ENCODE measurements at regions not wholly inside any gene's neighbourhood (a gene's known extent, or its start where the extent isn't known, plus 50 kb on each side); places are given as distances from the start of the nearest gene placed in this dataset.

DNA sequence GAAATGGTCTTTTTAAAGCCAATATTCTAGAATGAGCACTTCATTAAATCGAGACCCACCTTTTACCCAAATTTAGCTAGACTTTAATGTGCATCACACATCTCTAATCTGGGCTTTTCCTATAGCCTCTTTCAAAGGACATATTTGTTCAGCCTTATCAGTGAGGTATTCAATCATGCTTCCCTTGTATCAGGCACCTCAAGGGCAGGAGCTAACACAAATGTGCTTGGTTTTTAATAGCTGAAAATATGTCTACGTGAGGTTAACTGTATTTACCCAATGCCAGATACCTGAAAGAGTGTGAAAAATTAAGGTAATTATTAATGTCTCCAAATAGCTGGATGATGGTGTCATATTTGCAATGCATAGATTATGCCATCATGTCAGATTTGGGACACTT, 203.9 kb downstream of the SNX10 start:
- peaks cover 0 to 4% (median 0%) of the 10 kb centered on the region in 5 donors for H3K36me3 ChIP-seq (ENCODE audit: control insufficient read depth in 5 of 5, insufficient read depth in 5 of 5, low read length in 5 of 5)
- no peak overlapping the region for H3K27ac ChIP-seq (ENCODE audit: low read depth, low read length)
- peaks cover 0 to 5% (median 0%) of the 10 kb centered on the region in 5 donors for H3K9me3 ChIP-seq (ENCODE audit: control insufficient read depth in 5 of 5, low read length in 5 of 5)
- no peak overlapping the region for H3K9ac ChIP-seq (ENCODE audit: low read length in 5 of 5)
- H3K4me3 ChIP-seq (ENCODE audit: low read depth in 1 of 5, low read length in 5 of 5): no peak overlapping the region
- peaks cover 0 to 3% (median 0%) of the 10 kb centered on the region in 5 donors for H3K4me1 ChIP-seq (ENCODE audit: control insufficient read depth in 5 of 5, insufficient read depth in 5 of 5, low read length in 5 of 5)
- H3K27me3 ChIP-seq (ENCODE audit: control insufficient read depth in 5 of 5, insufficient read depth in 4 of 5, low read length in 5 of 5): peaks cover 0 to 3% (median 0%) of the 10 kb centered on the region in 5 donors

DNA sequence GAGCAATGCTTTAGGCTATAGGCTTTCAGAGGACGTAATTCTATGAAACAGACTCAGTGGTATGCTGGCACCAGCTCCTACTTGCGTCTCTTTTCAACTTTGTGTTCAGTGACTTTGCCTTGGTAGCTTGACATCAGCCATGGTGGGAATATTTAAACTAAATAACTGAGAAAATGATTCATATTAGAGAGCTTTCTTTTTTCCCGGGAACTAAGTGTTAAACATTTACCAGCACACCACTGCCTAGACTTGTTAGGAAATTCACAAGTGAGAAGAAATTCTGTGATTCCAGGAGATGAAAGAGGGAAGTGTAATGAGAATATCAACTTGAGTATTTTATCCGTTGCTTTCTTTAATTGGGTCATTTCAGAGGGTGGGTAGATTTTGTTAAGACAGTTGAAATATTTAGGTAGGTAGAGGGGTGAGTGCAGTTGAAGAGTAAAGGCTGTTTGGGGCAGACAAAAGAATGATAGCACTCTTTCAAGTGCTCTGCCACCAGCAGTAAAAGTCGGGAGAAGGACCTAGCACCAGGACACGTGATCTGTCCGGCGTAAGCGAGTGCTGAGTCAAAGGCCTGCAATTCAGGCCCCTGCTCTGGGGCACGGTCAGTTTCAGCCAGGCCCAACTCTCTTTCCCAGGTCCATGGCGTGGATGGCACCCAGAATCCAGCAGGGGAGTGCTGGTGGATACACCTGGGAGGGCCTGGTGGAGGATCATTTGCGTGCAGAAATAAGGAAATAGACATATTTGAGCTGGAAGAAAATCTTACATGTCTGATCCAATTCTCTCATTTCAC, 206.3 kb downstream of the SNX10 start:
- Histone ChIP-seq H3K9me3 (ENCODE audit: control insufficient read depth in 5 of 5, low read length in 5 of 5) (peaks cover 0 to 5% (median 0%) of the 10 kb centered on the region in 5 donors), H3K4me1 (ENCODE audit: control insufficient read depth in 5 of 5, insufficient read depth in 5 of 5, low read length in 5 of 5) (no peaks in the 10 kb centered on the region), H3K9ac (ENCODE audit: low read length in 5 of 5) (no peak overlapping the region), H3K27ac (ENCODE audit: low read depth, low read length) (no peak overlapping the region), H3K4me3 (ENCODE audit: low read depth in 1 of 5, low read length in 5 of 5) (no peak overlapping the region), H3K36me3 (ENCODE audit: control insufficient read depth in 5 of 5, insufficient read depth in 5 of 5, low read length in 5 of 5) (peaks cover 0 to 4% (median 0%) of the 10 kb centered on the region in 5 donors), H3K27me3 (ENCODE audit: control insufficient read depth in 5 of 5, insufficient read depth in 4 of 5, low read length in 5 of 5) (no peaks in the 10 kb centered on the region)

GRCh38 chr7:26499315-26499897, 207.7 kb downstream of the SNX10 start:
- no peaks in the 10 kb centered on the region for H3K4me1 ChIP-seq (ENCODE audit: control insufficient read depth in 5 of 5, insufficient read depth in 5 of 5, low read length in 5 of 5)
- no peak overlapping the region for H3K4me3 ChIP-seq (ENCODE audit: low read depth in 1 of 5, low read length in 5 of 5)
- H3K9ac ChIP-seq (ENCODE audit: low read length in 5 of 5): no peak overlapping the region
- H3K27ac ChIP-seq (ENCODE audit: low read depth, low read length): no peak overlapping the region
- H3K36me3 ChIP-seq (ENCODE audit: control insufficient read depth in 5 of 5, insufficient read depth in 5 of 5, low read length in 5 of 5): no peaks in the 10 kb centered on the region
- H3K27me3 ChIP-seq (ENCODE audit: control insufficient read depth in 5 of 5, insufficient read depth in 4 of 5, low read length in 5 of 5): no peaks in the 10 kb centered on the region
- peaks cover 0 to 5% (median 0%) of the 10 kb centered on the region in 5 donors for H3K9me3 ChIP-seq (ENCODE audit: control insufficient read depth in 5 of 5, low read length in 5 of 5)

DNA sequence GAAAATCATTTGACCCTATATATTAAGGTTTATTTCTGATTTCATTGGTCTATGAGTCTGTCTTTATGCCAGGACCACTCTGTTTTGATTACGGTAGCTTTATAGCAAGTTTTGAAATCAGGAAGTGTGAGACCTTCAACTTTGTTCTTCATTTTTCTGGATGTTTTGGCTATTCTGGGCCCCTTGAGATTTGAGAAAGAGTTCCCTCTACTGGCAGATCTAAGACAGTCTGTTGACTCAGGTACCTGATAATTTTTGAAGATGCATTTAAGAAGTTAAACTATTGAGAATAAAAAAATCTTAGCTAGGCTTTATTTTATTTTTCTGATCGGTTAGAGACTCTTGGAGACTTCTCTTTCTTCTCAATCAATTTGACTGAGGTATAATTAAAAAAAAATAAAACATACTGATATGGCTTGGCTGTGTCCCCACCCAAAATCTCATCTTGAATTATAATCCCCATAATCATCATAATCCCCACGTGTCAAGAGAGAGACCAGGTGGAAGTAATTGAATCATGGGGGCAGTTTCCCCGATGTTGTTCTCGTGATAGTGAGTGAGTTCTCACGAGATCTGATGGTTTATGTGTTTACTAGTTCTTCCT, 209.2 kb downstream of the SNX10 start:
- no peaks in the 10 kb centered on the region for H3K36me3 ChIP-seq (ENCODE audit: control insufficient read depth in 5 of 5, insufficient read depth in 5 of 5, low read length in 5 of 5)
- no peaks in the 10 kb centered on the region for H3K4me1 ChIP-seq (ENCODE audit: control insufficient read depth in 5 of 5, insufficient read depth in 5 of 5, low read length in 5 of 5)
- H3K27me3 ChIP-seq (ENCODE audit: control insufficient read depth in 5 of 5, insufficient read depth in 4 of 5, low read length in 5 of 5): no peaks in the 10 kb centered on the region
- H3K9me3 ChIP-seq (ENCODE audit: control insufficient read depth in 5 of 5, low read length in 5 of 5): peaks cover 0 to 5% (median 0%) of the 10 kb centered on the region in 5 donors
- H3K27ac ChIP-seq (ENCODE audit: low read depth, low read length): no peak overlapping the region
- no peak overlapping the region for H3K9ac ChIP-seq (ENCODE audit: low read length in 5 of 5)
- no peak overlapping the region for H3K4me3 ChIP-seq (ENCODE audit: low read depth in 1 of 5, low read length in 5 of 5)

GRCh38 chr7:26504411-26505120, 212.9 kb downstream of the SNX10 start:
- H3K4me3 ChIP-seq (ENCODE audit: low read depth in 1 of 5, low read length in 5 of 5): no peak overlapping the region
- no peak overlapping the region for H3K9ac ChIP-seq (ENCODE audit: low read length in 5 of 5)
- H3K36me3 ChIP-seq (ENCODE audit: control insufficient read depth in 5 of 5, insufficient read depth in 5 of 5, low read length in 5 of 5): no peaks in the 10 kb centered on the region
- no peaks in the 10 kb centered on the region for H3K27me3 ChIP-seq (ENCODE audit: control insufficient read depth in 5 of 5, insufficient read depth in 4 of 5, low read length in 5 of 5)
- H3K4me1 ChIP-seq (ENCODE audit: control insufficient read depth in 5 of 5, insufficient read depth in 5 of 5, low read length in 5 of 5): no peaks in the 10 kb centered on the region
- peaks cover 0 to 5% (median 0%) of the 10 kb centered on the region in 5 donors for H3K9me3 ChIP-seq (ENCODE audit: control insufficient read depth in 5 of 5, low read length in 5 of 5)
- no peak overlapping the region for H3K27ac ChIP-seq (ENCODE audit: low read depth, low read length)

DNA sequence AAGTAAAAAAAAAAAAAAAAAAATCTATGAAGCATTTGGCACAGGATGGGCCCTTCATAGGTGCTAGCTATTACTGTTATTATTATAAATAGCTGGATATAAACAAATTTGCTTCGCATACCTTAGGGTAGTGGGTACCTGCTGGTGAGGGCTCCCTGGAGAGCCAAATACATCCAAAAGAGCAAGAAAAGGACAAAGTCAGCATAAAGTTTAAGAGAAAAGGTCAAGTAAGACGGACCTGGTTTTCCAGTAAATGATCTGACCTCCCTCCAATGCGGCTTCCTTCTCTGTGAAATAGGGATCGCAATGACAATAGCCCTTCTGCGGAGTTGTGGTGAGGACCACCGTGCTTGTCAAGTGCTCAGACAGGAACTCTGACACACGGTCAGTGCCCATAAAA, 214.5 kb downstream of the SNX10 start:
- no peaks in the 10 kb centered on the region for H3K36me3 ChIP-seq (ENCODE audit: control insufficient read depth in 5 of 5, insufficient read depth in 5 of 5, low read length in 5 of 5)
- H3K9me3 ChIP-seq (ENCODE audit: control insufficient read depth in 5 of 5, low read length in 5 of 5): no peaks in the 10 kb centered on the region

GRCh38 chr7:26507108-26507987, 215.7 kb downstream of the SNX10 start:
- H3K27ac ChIP-seq (ENCODE audit: low read depth, low read length): no peak overlapping the region
- no peaks in the 10 kb centered on the region for H3K4me1 ChIP-seq (ENCODE audit: control insufficient read depth in 5 of 5, insufficient read depth in 5 of 5, low read length in 5 of 5)
- H3K9ac ChIP-seq (ENCODE audit: low read length in 5 of 5): no peak overlapping the region
- H3K4me3 ChIP-seq (ENCODE audit: low read depth in 1 of 5, low read length in 5 of 5): no peak overlapping the region
- H3K27me3 ChIP-seq (ENCODE audit: control insufficient read depth in 5 of 5, insufficient read depth in 4 of 5, low read length in 5 of 5): peaks cover 0 to 4% (median 0%) of the 10 kb centered on the region in 5 donors
- H3K9me3 ChIP-seq (ENCODE audit: control insufficient read depth in 5 of 5, low read length in 5 of 5): no peaks in the 10 kb centered on the region
- H3K36me3 ChIP-seq (ENCODE audit: control insufficient read depth in 5 of 5, insufficient read depth in 5 of 5, low read length in 5 of 5): no peaks in the 10 kb centered on the region

More for the DNA sequence above, 214.5 kb downstream of the SNX10 start:
- no peak overlapping the region for H3K27ac ChIP-seq (ENCODE audit: low read depth, low read length)
- H3K4me1 ChIP-seq (ENCODE audit: control insufficient read depth in 5 of 5, insufficient read depth in 5 of 5, low read length in 5 of 5): no peaks in the 10 kb centered on the region
- H3K4me3 ChIP-seq (ENCODE audit: low read depth in 1 of 5, low read length in 5 of 5): no peak overlapping the region
- no peak overlapping the region for H3K9ac ChIP-seq (ENCODE audit: low read length in 5 of 5)
- H3K27me3 ChIP-seq (ENCODE audit: control insufficient read depth in 5 of 5, insufficient read depth in 4 of 5, low read length in 5 of 5): no peaks in the 10 kb centered on the region

- no peaks in the 10 kb centered on the region for H3K4me1 ChIP-seq (ENCODE audit: control insufficient read depth in 5 of 5, insufficient read depth in 5 of 5, low read length in 5 of 5)
- H3K4me3 ChIP-seq (ENCODE audit: low read depth in 1 of 5, low read length in 5 of 5): no peak overlapping the region
- no peaks in the 10 kb centered on the region for H3K36me3 ChIP-seq (ENCODE audit: control insufficient read depth in 5 of 5, insufficient read depth in 5 of 5, low read length in 5 of 5)
- H3K27ac ChIP-seq (ENCODE audit: low read depth, low read length): no peak overlapping the region
- peaks cover 0 to 4% (median 0%) of the 10 kb centered on the region in 5 donors for H3K27me3 ChIP-seq (ENCODE audit: control insufficient read depth in 5 of 5, insufficient read depth in 4 of 5, low read length in 5 of 5)
- H3K9me3 ChIP-seq (ENCODE audit: control insufficient read depth in 5 of 5, low read length in 5 of 5): no peaks in the 10 kb centered on the region
- no peak overlapping the region for H3K9ac ChIP-seq (ENCODE audit: low read length in 5 of 5)
These were observed 216.8 kb downstream of the SNX10 start for GRCh38 chr7:26508481-26508880.

DNA sequence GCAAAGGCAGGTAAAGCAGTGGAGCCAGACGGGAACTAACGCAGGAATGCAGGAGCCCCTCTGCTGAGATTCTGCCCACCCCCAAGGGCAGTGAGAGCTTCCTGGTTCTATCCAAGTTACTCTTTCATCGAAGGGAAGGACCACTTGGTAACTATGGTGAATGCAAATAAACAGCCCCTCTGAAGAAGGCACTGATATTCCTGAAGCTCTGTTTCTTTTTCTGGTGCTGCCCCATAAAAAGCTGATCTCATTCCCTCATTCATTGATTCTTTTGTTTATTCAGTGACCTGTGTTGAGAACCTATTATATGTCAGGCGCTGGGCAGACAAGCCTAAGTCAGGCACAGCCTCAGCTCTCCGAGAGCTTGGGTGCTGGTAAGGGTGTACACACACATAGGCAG, 217.3 kb downstream of the SNX10 start:
- Histone ChIP-seq H3K4me1 (ENCODE audit: control insufficient read depth in 5 of 5, insufficient read depth in 5 of 5, low read length in 5 of 5) (no peaks in the 10 kb centered on the region), H3K4me3 (ENCODE audit: low read depth in 1 of 5, low read length in 5 of 5) (no peak overlapping the region), H3K27me3 (ENCODE audit: control insufficient read depth in 5 of 5, insufficient read depth in 4 of 5, low read length in 5 of 5) (peaks cover 0 to 4% (median 0%) of the 10 kb centered on the region in 5 donors), H3K9me3 (ENCODE audit: control insufficient read depth in 5 of 5, low read length in 5 of 5) (no peaks in the 10 kb centered on the region), H3K36me3 (ENCODE audit: control insufficient read depth in 5 of 5, insufficient read depth in 5 of 5, low read length in 5 of 5) (no peaks in the 10 kb centered on the region), H3K27ac (ENCODE audit: low read depth, low read length) (no peak overlapping the region), H3K9ac (ENCODE audit: low read length in 5 of 5) (no peak overlapping the region)

All from subcutaneous abdominal adipose tissue (tissue), 5 donors.